22Rv1 (cell line): ENCODE measurements at regions not wholly inside any gene's neighbourhood (a gene's known extent, or its start where the extent isn't known, plus 50 kb on each side); places are given as distances from the start of the nearest gene placed in this dataset.

Experiments
- CTCF ChIP-seq: fragments of 450-650 bp; IDR thresholded peaks from 2 replicates; pipeline ENCODE4 v1.5.1; 2017; ENCODE audit warnings: mild to moderate bottlenecking
- ZFX ChIP-seq: fragments of 450-650 bp; IDR thresholded peaks from 2 replicates; pipeline ENCODE4 v1.6.1; 2017; ENCODE audit warnings: antibody characterized with exemption, borderline replicate concordance

- TF ChIP-seq CTCF (no peak), ZFX (no peak)
Observed at GRCh38 chr12:114746297-114747011, 62.5 kb upstream of the TBX3 start.
